Amygdala (tissue), 56 donors: ENCODE measurements at regions not wholly inside any gene's neighbourhood (a gene's known extent, or its start where the extent isn't known, plus 50 kb on each side); places are given as distances from the start of the nearest gene placed in this dataset.
A peak's percentile ranks its signal among the peaks of the same experiment; 100 is the strongest.

Experiments
- DNase-seq, 56 donors: peaks; one replicate each; lab custom pipeline; 2025; lab: John Stamatoyannopoulos, UW

- no peak for DNase-seq
Observed at GRCh38 chr13:40495621-40496001, 170.8 kb downstream of the FOXO1 start.

- no peak for DNase-seq
Observed at GRCh38 chr13:40496035-40496810, 170.2 kb downstream of the FOXO1 start.

- no peak for DNase-seq
Observed at GRCh38 chr13:40498461-40498860, 168.0 kb downstream of the FOXO1 start.

GRCh38 chr13:40502236-40502635, 164.2 kb downstream of the FOXO1 start:
- no peak for DNase-seq

GRCh38 chr13:40503011-40503410, 163.4 kb downstream of the FOXO1 start:
- DNase-seq, result no peak

- DNase-seq, result peak in 6 of 56 donors; percentile 11 to 53 (median 22)
Observed at GRCh38 chr13:40503966-40504591, 162.4 kb downstream of the FOXO1 start.

GRCh38 chr13:40504641-40505040, 161.8 kb downstream of the FOXO1 start:
- DNase-seq, result no peak

- no peak for DNase-seq
Observed at GRCh38 chr13:40505196-40505595, 161.2 kb downstream of the FOXO1 start.
